ENCODE measurements at regions not wholly inside any gene's neighbourhood (a gene's known extent, or its start where the extent isn't known, plus 50 kb on each side); places are given as distances from the start of the nearest gene placed in this dataset.

DNA sequence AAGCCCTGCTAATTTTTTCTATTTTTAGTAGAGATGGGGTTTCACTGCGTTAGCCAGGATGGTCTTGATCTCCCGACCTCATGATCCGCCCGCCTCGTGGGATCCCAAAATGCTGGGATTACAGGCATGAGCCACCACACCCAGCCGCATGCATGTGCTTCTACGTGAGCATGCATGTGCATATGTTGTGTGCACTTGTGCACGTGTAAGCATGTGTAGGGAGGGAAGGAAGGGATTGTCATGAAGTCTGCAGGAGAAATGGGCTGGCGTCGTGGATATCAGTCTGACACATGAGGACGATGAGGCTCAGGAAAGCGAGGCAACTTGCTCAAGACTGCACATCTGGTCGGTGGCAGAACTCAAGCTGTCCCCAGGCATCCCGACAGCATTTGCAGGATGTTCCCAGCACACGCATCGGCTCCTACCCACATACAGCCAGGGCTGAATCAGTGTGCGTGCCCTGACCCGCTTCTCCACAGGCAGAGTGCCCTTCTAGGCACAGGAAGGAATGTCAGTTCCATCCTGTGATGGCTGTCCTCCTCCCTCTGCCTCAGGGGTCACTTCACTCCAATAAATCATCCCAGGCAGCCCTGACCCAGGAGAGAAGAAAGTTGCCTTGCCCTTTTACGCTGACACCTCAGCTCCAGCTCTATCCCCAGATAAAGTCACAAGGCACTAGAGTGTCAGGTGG lies 49.9 kb upstream of the SLC14A2 start:
- Histone ChIP-seq H3K9ac (ENCODE audit: low read depth in 2 of 2, low read length in 2 of 2) (no peak overlapping the region), H3K27ac (no peak overlapping the region)

More for the DNA sequence above, 49.9 kb upstream of the SLC14A2 start:
- Histone ChIP-seq H3K4me1 (no peaks in the 10 kb centered on the region), H3K9me3 (no peaks in the 10 kb centered on the region), H3K27me3 (no peaks in the 10 kb centered on the region), H3K36me3 (no peaks in the 10 kb centered on the region), H3K4me3 (no peak overlapping the region)
- TF ChIP-seq CTCF (IDR thresholded peaks at IDR 0.05): no peak
- DNase-seq: no peak
- intact Hi-C loops (cut with DNase I): no loop called here
